Nephron progenitor cell (in vitro differentiated cells): ENCODE measurements at regions not wholly inside any gene's neighbourhood (a gene's known extent, or its start where the extent isn't known, plus 50 kb on each side); places are given as distances from the start of the nearest gene placed in this dataset.
"Not testable (repeated sequence)": the region's sequence is repeated elsewhere in the genome, so short reads cannot be mapped to it uniquely, and the experiment has no call there.

Experiments used
- DNase-seq: peaks from one replicate; pipeline ENCODE4 v3.0.0; 2021
- H3K27ac Mint-ChIP-seq: 2 replicates; pipeline ENCODE4 v1.8.0; 2021; ENCODE audit warnings: mild to moderate bottlenecking, moderate library complexity, mixed read lengths
- H3K27me3 Mint-ChIP-seq: 2 replicates; pipeline ENCODE4 v1.8.0; 2021; ENCODE audit warnings: mild to moderate bottlenecking, low read depth, mixed read lengths; ENCODE audit not compliant: poor library complexity
- H3K36me3 Mint-ChIP-seq: 2 replicates; pipeline ENCODE4 v1.8.0; 2021; ENCODE audit warnings: low read depth, mixed read lengths
- H3K4me1 Mint-ChIP-seq: 2 replicates; pipeline ENCODE4 v1.8.0; 2021; ENCODE audit warnings: mixed read lengths
- H3K4me3 Mint-ChIP-seq: 2 replicates; pipeline ENCODE4 v1.8.0; 2021; ENCODE audit warnings: mild to moderate bottlenecking, moderate library complexity, mixed read lengths
- H3K9me3 Mint-ChIP-seq: 2 replicates; pipeline ENCODE4 v1.8.0; 2021; ENCODE audit warnings: mild to moderate bottlenecking, moderate library complexity, mixed read lengths

GRCh38 chr21:13806444-13806843, 196.9 kb downstream of the POTED start:
- H3K9me3 Mint-ChIP-seq, result peaks cover 83% of the 10 kb centered on the region
- not testable (repeated sequence) for H3K27ac Mint-ChIP-seq, H3K4me3 Mint-ChIP-seq, H3K36me3 Mint-ChIP-seq, H3K4me1 Mint-ChIP-seq, DNase-seq, H3K27me3 Mint-ChIP-seq

- H3K27me3 Mint-ChIP-seq, H3K27ac Mint-ChIP-seq, H3K4me1 Mint-ChIP-seq, H3K36me3 Mint-ChIP-seq, H3K4me3 Mint-ChIP-seq, DNase-seq: not testable (repeated sequence)
- peaks cover 66% of the 10 kb centered on the region for H3K9me3 Mint-ChIP-seq
Observed at GRCh38 chr21:13802757-13803156, 193.2 kb downstream of the POTED start.
